Suprapubic skin (tissue), 4 donors: ENCODE measurements at regions not wholly inside any gene's neighbourhood (a gene's known extent, or its start where the extent isn't known, plus 50 kb on each side); places are given as distances from the start of the nearest gene placed in this dataset.

Source experiments
- CTCF ChIP-seq, 2 donors: fragments of 200-600 bp in 1 of 2; fragments of 450-650 bp in 1 of 2; sonication (generic) in 1 of 2; IDR thresholded peaks; one replicate each; pipeline ENCODE4 v1.5.1; 2016 to 2019; ENCODE audit warnings: antibody characterized with exemption in 2 of 2, mild to moderate bottlenecking in 1 of 2, moderate library complexity in 1 of 2
- EP300 ChIP-seq: sonication (generic); formaldehyde crosslinking; IDR thresholded peaks from one replicate; pipeline ENCODE4 v1.6.1; 2017; ENCODE audit warnings: antibody characterized with exemption
- POLR2A ChIP-seq, 2 donors: fragments of 450-650 bp; IDR thresholded peaks; one replicate each; pipeline ENCODE4 v1.6.1; 2017; ENCODE audit warnings: antibody characterized with exemption in 2 of 2, mild to moderate bottlenecking in 2 of 2, moderate library complexity in 2 of 2
- POLR2AphosphoS5 ChIP-seq, 3 donors: sonication (generic); formaldehyde crosslinking; IDR thresholded peaks; one replicate each; pipeline ENCODE4 v1.6.1; 2017; ENCODE audit warnings: antibody characterized with exemption in 3 of 3

- no peak for TF ChIP-seq EP300
- no peak for TF ChIP-seq CTCF (IDR thresholded peaks at IDR 0.05)
- TF ChIP-seq POLR2A (IDR thresholded peaks at IDR 0.05), result no peak
- no peak for TF ChIP-seq POLR2AphosphoS5 (IDR thresholded peaks at IDR 0.05)
These were observed 339.5 kb upstream of the GCFC2 start for GRCh38 chr2:76050196-76050595.
